ENCODE measurements at regions not wholly inside any gene's neighbourhood (a gene's known extent, or its start where the extent isn't known, plus 50 kb on each side); places are given as distances from the start of the nearest gene placed in this dataset.
"Not testable (repeated sequence)": the region's sequence is repeated elsewhere in the genome, so short reads cannot be mapped to it uniquely, and the experiment has no call there.

- H3K4me1 Mint-ChIP-seq = peaks cover 32% of the 10 kb centered on the region
- H3K27ac Mint-ChIP-seq, H3K27me3 Mint-ChIP-seq, H3K36me3 Mint-ChIP-seq, H3K4me3 Mint-ChIP-seq: not testable (repeated sequence)
- peaks cover 29% of the 10 kb centered on the region for H3K9me3 Mint-ChIP-seq
Observed at GRCh38 chr22:12384612-12385011, 3143.4 kb upstream of the OR11H1 start.

GRCh38 chr22:12388824-12389800, 3138.9 kb upstream of the OR11H1 start:
- not testable (repeated sequence) for H3K27ac Mint-ChIP-seq
- H3K9me3 Mint-ChIP-seq = peaks cover 30% of the 10 kb centered on the region

GRCh38 chr22:12397270-12397669, 3130.7 kb upstream of the OR11H1 start:
- H3K4me3 Mint-ChIP-seq, H3K36me3 Mint-ChIP-seq, H3K9me3 Mint-ChIP-seq, H3K27ac Mint-ChIP-seq, H3K27me3 Mint-ChIP-seq: not testable (repeated sequence)
- peaks cover 27% of the 10 kb centered on the region for H3K4me1 Mint-ChIP-seq

More at GRCh38 chr22:12388824-12389800, 3138.9 kb upstream of the OR11H1 start:
- not testable (repeated sequence) for H3K27me3 Mint-ChIP-seq, H3K36me3 Mint-ChIP-seq, H3K4me3 Mint-ChIP-seq
- peaks cover 13% of the 10 kb centered on the region for H3K4me1 Mint-ChIP-seq

- not testable (repeated sequence) for H3K36me3 Mint-ChIP-seq, H3K27me3 Mint-ChIP-seq, H3K27ac Mint-ChIP-seq, H3K9me3 Mint-ChIP-seq
- Mint-ChIP-seq H3K4me1 (peaks cover 51% of the 10 kb centered on the region), H3K4me3 (peak overlapping the region; percentile 3)
Observed at GRCh38 chr22:12401942-12402341, 3126.1 kb upstream of the OR11H1 start.

- not testable (repeated sequence) for H3K27ac Mint-ChIP-seq, H3K9me3 Mint-ChIP-seq, H3K27me3 Mint-ChIP-seq, H3K36me3 Mint-ChIP-seq
- H3K4me3 Mint-ChIP-seq = peak overlapping the region; percentile 3
- peaks cover 50% of the 10 kb centered on the region for H3K4me1 Mint-ChIP-seq
Observed at GRCh38 chr22:12402531-12402930, 3125.5 kb upstream of the OR11H1 start.

GRCh38 chr22:12435890-12436289, 3092.1 kb upstream of the OR11H1 start:
- not testable (repeated sequence) for H3K27ac Mint-ChIP-seq, H3K4me1 Mint-ChIP-seq, H3K27me3 Mint-ChIP-seq, H3K4me3 Mint-ChIP-seq, H3K9me3 Mint-ChIP-seq, H3K36me3 Mint-ChIP-seq

Data from activated naive CD4-positive, alpha-beta T cell treated with anti-CD3 and anti-CD28 coated beads, Interleukin-2, amount 50 U/mL, for 24 hours (primary cell).